ENCODE measurements at regions not wholly inside any gene's neighbourhood (a gene's known extent, or its start where the extent isn't known, plus 50 kb on each side); places are given as distances from the start of the nearest gene placed in this dataset.

DNA sequence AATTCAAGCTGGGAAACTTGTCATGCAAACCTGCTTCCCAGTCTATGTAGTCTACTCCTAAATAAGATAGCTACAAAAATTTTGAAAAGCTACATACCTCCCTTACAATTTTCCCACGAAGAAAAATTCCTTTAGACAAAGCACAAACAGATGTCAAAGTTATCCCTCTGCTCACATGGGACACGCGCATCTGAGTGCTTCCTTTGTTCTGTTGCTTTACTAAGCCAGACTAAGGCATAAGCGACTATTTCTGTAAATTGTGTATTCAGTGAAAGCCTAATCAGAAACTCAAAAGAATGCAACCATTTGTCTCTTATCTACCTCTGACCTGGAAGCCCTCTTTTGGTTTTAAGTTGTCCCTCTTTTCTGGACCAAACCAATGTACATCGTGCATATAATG, 583.7 kb upstream of the B3GAT1 start:
- TF ChIP-seq, protein P1, sequence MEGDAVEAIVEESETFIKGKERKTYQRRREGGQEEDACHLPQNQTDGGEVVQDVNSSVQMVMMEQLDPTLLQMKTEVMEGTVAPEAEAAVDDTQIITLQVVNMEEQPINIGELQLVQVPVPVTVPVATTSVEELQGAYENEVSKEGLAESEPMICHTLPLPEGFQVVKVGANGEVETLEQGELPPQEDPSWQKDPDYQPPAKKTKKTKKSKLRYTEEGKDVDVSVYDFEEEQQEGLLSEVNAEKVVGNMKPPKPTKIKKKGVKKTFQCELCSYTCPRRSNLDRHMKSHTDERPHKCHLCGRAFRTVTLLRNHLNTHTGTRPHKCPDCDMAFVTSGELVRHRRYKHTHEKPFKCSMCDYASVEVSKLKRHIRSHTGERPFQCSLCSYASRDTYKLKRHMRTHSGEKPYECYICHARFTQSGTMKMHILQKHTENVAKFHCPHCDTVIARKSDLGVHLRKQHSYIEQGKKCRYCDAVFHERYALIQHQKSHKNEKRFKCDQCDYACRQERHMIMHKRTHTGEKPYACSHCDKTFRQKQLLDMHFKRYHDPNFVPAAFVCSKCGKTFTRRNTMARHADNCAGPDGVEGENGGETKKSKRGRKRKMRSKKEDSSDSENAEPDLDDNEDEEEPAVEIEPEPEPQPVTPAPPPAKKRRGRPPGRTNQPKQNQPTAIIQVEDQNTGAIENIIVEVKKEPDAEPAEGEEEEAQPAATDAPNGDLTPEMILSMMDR (IDR thresholded peaks at IDR 0.05; ENCODE audit: low read length, missing control alignments), result no peak
- H3K4me3 ChIP-seq (replicated peaks; ENCODE audit: low read depth, low read length), result no peak overlapping the region
- DNase-seq (ENCODE audit: low read depth), result no peak

DNA sequence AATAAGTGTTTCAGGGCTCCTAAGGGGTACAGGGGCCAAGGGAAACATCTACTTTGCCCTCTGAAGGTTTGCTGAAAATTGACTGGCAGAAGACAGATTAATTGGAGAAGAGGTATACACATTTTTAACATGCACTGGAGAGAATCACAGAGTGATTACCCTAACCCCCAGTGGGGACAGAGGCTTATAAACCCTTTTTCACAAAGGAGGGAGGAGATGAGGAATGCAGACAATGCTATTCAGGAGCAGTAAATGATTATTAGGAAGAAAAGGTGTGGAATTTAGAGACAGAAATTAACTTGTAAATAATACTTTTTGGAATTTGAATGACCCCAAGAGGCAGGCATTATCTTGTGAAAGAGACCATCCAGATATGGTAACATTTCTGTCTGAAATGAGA, 582.4 kb upstream of the B3GAT1 start:
- TF ChIP-seq, protein P1 (IDR thresholded peaks at IDR 0.05; ENCODE audit: low read length, missing control alignments), result no peak
- no peak overlapping the region for H3K4me3 ChIP-seq (replicated peaks; ENCODE audit: low read depth, low read length)
- no peak for DNase-seq (ENCODE audit: low read depth)

DNA sequence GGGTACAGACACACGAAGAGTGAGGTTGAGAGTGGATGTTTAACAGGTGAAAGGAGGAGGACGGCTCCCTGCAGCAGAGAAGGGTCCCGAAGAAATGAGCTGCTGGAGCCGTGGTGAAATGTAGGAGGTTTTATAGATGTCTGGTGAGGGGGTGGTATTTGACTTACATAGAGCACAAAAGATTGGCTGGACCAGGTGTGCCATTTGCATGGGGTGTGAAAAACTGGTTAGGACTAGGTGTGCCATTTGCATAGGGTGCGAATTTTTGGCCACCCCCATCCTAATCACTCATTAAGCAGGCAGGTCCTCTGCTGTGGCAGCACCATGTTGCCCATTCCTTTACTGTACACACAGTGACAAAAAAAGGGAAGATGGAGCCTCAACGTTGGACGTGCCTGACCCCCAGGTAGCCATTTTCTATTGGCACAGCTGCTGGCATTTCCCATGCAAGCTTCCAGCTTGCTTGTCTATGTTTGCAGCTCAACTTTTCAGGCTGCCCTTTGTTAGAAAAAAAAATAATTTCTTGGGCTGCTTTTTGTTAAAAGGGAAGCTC, 581.7 kb upstream of the B3GAT1 start:
- DNase-seq (ENCODE audit: low read depth), result no peak
- H3K4me3 ChIP-seq (replicated peaks; ENCODE audit: low read depth, low read length), result no peak overlapping the region
- TF ChIP-seq, protein P1 (IDR thresholded peaks at IDR 0.05; ENCODE audit: low read length, missing control alignments), result no peak

- TF ChIP-seq, protein P1 (IDR thresholded peaks at IDR 0.05; ENCODE audit: low read length, missing control alignments), result no peak
- H3K4me3 ChIP-seq (replicated peaks; ENCODE audit: low read depth, low read length), result no peak overlapping the region
- no peak for DNase-seq (ENCODE audit: low read depth)
These were observed 580.9 kb upstream of the B3GAT1 start for GRCh38 chr11:134992981-134993380.

DNA sequence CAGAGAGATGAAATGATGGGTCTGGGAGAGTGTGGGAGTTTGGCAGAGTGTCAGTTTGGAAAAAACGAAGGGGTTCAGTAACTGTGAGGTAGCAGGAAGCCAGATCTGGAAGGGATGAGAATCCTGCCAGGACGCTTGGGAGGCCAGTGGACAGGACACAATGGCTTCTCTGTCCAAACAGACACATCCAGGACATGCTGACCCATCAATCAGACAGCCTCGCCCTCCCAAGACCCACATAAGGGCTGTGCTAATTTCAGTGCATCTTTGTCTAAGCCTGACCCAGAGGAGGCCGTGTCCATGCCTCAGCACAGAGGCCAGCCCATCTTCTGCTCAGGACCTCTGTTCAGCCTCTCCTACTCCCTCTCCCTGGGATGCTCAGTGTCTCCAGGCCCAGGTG, 576.5 kb upstream of the B3GAT1 start:
- TF ChIP-seq, protein P1 (IDR thresholded peaks at IDR 0.05; ENCODE audit: low read length, missing control alignments), result no peak
- H3K4me3 ChIP-seq (replicated peaks; ENCODE audit: low read depth, low read length), result no peak overlapping the region
- no peak for DNase-seq (ENCODE audit: low read depth)

- no peak for DNase-seq (ENCODE audit: low read depth)
- H3K4me3 ChIP-seq (replicated peaks; ENCODE audit: low read depth, low read length), result no peak overlapping the region
- TF ChIP-seq, protein P1 (IDR thresholded peaks at IDR 0.05; ENCODE audit: low read length, missing control alignments), result no peak
These were observed 575.8 kb upstream of the B3GAT1 start for GRCh38 chr11:134987822-134988221.

- no peak for DNase-seq (ENCODE audit: low read depth)
- TF ChIP-seq, protein P1 (IDR thresholded peaks at IDR 0.05; ENCODE audit: low read length, missing control alignments), result no peak
- H3K4me3 ChIP-seq (replicated peaks; ENCODE audit: low read depth, low read length), result no peak overlapping the region
These were observed 575.3 kb upstream of the B3GAT1 start for GRCh38 chr11:134987223-134987768.

Data from fibroblast of pulmonary artery (primary cell).